GM12878 (cell line): ENCODE measurements at regions not wholly inside any gene's neighbourhood (a gene's known extent, or its start where the extent isn't known, plus 50 kb on each side); places are given as distances from the start of the nearest gene placed in this dataset.

ENCODE experiments used
- CTCF ChIP-seq, 3 experiments: IDR thresholded peaks in 2 of 3; conservative IDR thresholded peaks in 1 of 3; 2 replicates each; pipeline ENCODE4 v1.5.1; 2011; ENCODE audit warnings: low read depth in 3 of 3, low read length in 3 of 3, mild to moderate bottlenecking in 3 of 3, control low read depth in 2 of 3, moderate library complexity in 2 of 3, inconsistent platforms in 1 of 3, mixed read lengths in 1 of 3; ENCODE audit not compliant: control insufficient read depth in 2 of 3, insufficient read depth in 1 of 3; ENCODE audit errors: extremely low read depth in 1 of 3
- ELK1 ChIP-seq: IDR thresholded peaks from 2 replicates; pipeline ENCODE4 v1.6.1; 2012; ENCODE audit warnings: low read depth, low read length, improper control_type of control experiment
- MTA3 ChIP-seq: IDR thresholded peaks from 2 replicates; pipeline ENCODE4 v1.6.1; 2012; ENCODE audit warnings: low read length, inconsistent platforms, borderline replicate concordance
- NBN ChIP-seq: fragments of 450-650 bp; IDR thresholded peaks from 2 replicates; pipeline ENCODE4 v1.6.1; 2016
- NFYB ChIP-seq: IDR thresholded peaks from 2 replicates; pipeline ENCODE4 v1.6.1; 2011; ENCODE audit warnings: low read depth, mild to moderate bottlenecking, low read length, improper control_type of control experiment, moderate library complexity; ENCODE audit not compliant: insufficient read depth
- RAD51 ChIP-seq: fragments of 450-650 bp; IDR thresholded peaks from 2 replicates; pipeline ENCODE4 v1.6.1; 2016; ENCODE audit warnings: moderate library complexity, mild to moderate bottlenecking, inconsistent platforms
- SKIL ChIP-seq: fragments of 450-650 bp; IDR thresholded peaks from 2 replicates; pipeline ENCODE4 v1.6.1; 2017; ENCODE audit warnings: mild to moderate bottlenecking, low read depth, inconsistent platforms; ENCODE audit not compliant: poor library complexity, severe bottlenecking

GRCh38 chr12:46982629-46983392 is 96.6 kb upstream of the PCED1B start (continued):
- TF ChIP-seq SKIL: no peak
- TF ChIP-seq NBN: no peak
- TF ChIP-seq ELK1: no peak
- TF ChIP-seq NFYB: no peak
- TF ChIP-seq CTCF (IDR thresholded peaks at IDR 0.05 in 2 of 3, conservative IDR thresholded peaks at IDR 0.05 in 1 of 3; ENCODE audit: control insufficient read depth in 2 of 3, extremely low read depth in 1 of 3, insufficient read depth in 1 of 3, low read depth in 3 of 3, low read length in 3 of 3): no peak
- no peak for TF ChIP-seq RAD51
- no peak for TF ChIP-seq MTA3
